ENCODE measurements at regions not wholly inside any gene's neighbourhood (a gene's known extent, or its start where the extent isn't known, plus 50 kb on each side); places are given as distances from the start of the nearest gene placed in this dataset.

DNA sequence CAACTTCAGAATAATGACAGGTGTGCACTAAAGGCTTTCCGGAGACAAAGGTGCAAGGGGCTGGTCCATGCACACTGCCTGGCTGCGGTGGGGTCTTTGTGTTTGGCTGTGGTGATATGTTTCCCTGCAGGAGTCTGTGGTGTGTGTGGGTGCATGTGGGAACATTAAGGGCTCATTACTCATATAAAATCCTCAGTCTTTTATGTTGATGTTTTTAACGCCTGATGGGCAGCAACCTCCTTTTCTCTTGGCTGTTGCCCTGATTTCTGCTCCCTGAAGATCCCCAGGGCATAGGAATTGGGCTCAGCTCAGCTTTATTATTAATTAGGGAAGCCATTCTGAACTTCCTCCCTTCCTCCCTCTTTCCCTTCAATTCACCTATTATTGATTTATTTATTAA lies 67.6 kb upstream of the SPAG17 start:
- Histone ChIP-seq H2AFZ (ENCODE audit: low read depth) (no peak overlapping the region), H4K20me1 (ENCODE audit: insufficient read depth) (no peaks in the 10 kb centered on the region), H3K79me2 (ENCODE audit: insufficient read depth, low read depth) (no peaks in the 10 kb centered on the region), H3K4me1 (ENCODE audit: low read depth, poor library complexity, severe bottlenecking) (no peaks in the 10 kb centered on the region), H3K4me3 (IDR thresholded peaks at IDR 0.05; ENCODE audit: insufficient read depth, low read depth, low read length) (no peak overlapping the region), H3K27me3 (ENCODE audit: insufficient read depth, low read depth) (no peaks in the 10 kb centered on the region), H3K4me2 (no peak overlapping the region), H3K27ac (no peak overlapping the region), H3K36me3 (ENCODE audit: insufficient read depth) (no peaks in the 10 kb centered on the region), H3K9ac (no peak overlapping the region)
- TF ChIP-seq, protein P1, sequence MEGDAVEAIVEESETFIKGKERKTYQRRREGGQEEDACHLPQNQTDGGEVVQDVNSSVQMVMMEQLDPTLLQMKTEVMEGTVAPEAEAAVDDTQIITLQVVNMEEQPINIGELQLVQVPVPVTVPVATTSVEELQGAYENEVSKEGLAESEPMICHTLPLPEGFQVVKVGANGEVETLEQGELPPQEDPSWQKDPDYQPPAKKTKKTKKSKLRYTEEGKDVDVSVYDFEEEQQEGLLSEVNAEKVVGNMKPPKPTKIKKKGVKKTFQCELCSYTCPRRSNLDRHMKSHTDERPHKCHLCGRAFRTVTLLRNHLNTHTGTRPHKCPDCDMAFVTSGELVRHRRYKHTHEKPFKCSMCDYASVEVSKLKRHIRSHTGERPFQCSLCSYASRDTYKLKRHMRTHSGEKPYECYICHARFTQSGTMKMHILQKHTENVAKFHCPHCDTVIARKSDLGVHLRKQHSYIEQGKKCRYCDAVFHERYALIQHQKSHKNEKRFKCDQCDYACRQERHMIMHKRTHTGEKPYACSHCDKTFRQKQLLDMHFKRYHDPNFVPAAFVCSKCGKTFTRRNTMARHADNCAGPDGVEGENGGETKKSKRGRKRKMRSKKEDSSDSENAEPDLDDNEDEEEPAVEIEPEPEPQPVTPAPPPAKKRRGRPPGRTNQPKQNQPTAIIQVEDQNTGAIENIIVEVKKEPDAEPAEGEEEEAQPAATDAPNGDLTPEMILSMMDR (conservative IDR thresholded peaks at IDR 0.05; ENCODE audit: low read depth, low read length): no peak

GRCh38 chr1:118250232-118250631 lies 65.2 kb upstream of the SPAG17 start:
- H3K36me3 ChIP-seq (ENCODE audit: insufficient read depth): no peaks in the 10 kb centered on the region
- H3K27me3 ChIP-seq (ENCODE audit: insufficient read depth, low read depth): no peaks in the 10 kb centered on the region
- H3K79me2 ChIP-seq (ENCODE audit: insufficient read depth, low read depth): no peaks in the 10 kb centered on the region
- no peaks in the 10 kb centered on the region for H4K20me1 ChIP-seq (ENCODE audit: insufficient read depth)
- no peak overlapping the region for H3K27ac ChIP-seq
- H3K4me1 ChIP-seq (ENCODE audit: low read depth, poor library complexity, severe bottlenecking): no peaks in the 10 kb centered on the region
- no peak overlapping the region for H3K9ac ChIP-seq
- no peak overlapping the region for H3K4me2 ChIP-seq
- no peak overlapping the region for H2AFZ ChIP-seq (ENCODE audit: low read depth)
- TF ChIP-seq, protein P1 (conservative IDR thresholded peaks at IDR 0.05; ENCODE audit: low read depth, low read length): no peak
- no peak overlapping the region for H3K4me3 ChIP-seq (IDR thresholded peaks at IDR 0.05; ENCODE audit: insufficient read depth, low read depth, low read length)

DNA sequence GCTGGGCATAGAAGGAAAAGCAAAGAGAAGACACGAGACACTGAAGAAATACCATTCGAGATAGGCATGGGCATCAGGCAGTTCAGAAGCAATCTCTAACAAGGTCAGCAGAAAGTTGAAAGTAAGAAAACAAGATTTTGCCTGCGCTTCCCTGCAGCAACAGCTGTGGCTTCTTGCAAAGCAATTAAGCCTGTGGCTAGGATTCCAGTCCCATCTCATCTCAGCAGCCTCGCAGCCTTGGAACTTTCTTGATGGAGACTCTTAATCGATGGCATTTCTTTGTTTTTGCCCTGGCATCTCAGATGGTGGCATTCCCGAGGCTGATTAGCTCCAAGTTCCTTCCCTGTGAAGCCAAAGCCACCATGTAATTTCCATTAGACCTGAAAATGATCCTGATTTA lies 64.6 kb upstream of the SPAG17 start:
- TF ChIP-seq, protein P1 (conservative IDR thresholded peaks at IDR 0.05; ENCODE audit: low read depth, low read length): no peak
- Histone ChIP-seq H3K4me3 (IDR thresholded peaks at IDR 0.05; ENCODE audit: insufficient read depth, low read depth, low read length) (no peak overlapping the region), H3K9ac (no peak overlapping the region), H2AFZ (ENCODE audit: low read depth) (no peak overlapping the region), H3K27me3 (ENCODE audit: insufficient read depth, low read depth) (no peaks in the 10 kb centered on the region), H3K4me1 (ENCODE audit: low read depth, poor library complexity, severe bottlenecking) (no peaks in the 10 kb centered on the region), H3K79me2 (ENCODE audit: insufficient read depth, low read depth) (no peaks in the 10 kb centered on the region), H3K36me3 (ENCODE audit: insufficient read depth) (no peaks in the 10 kb centered on the region), H3K27ac (no peak overlapping the region), H4K20me1 (ENCODE audit: insufficient read depth) (no peaks in the 10 kb centered on the region), H3K4me2 (no peak overlapping the region)

- no peak overlapping the region for H3K27ac ChIP-seq
- no peak overlapping the region for H3K4me3 ChIP-seq (IDR thresholded peaks at IDR 0.05; ENCODE audit: insufficient read depth, low read depth, low read length)
- H3K27me3 ChIP-seq (ENCODE audit: insufficient read depth, low read depth): no peaks in the 10 kb centered on the region
- no peaks in the 10 kb centered on the region for H3K4me1 ChIP-seq (ENCODE audit: low read depth, poor library complexity, severe bottlenecking)
- H4K20me1 ChIP-seq (ENCODE audit: insufficient read depth): no peaks in the 10 kb centered on the region
- TF ChIP-seq, protein P1 (conservative IDR thresholded peaks at IDR 0.05; ENCODE audit: low read depth, low read length): no peak
- no peaks in the 10 kb centered on the region for H3K79me2 ChIP-seq (ENCODE audit: insufficient read depth, low read depth)
- H3K9ac ChIP-seq: no peak overlapping the region
- no peak overlapping the region for H2AFZ ChIP-seq (ENCODE audit: low read depth)
- H3K4me2 ChIP-seq: no peak overlapping the region
- no peaks in the 10 kb centered on the region for H3K36me3 ChIP-seq (ENCODE audit: insufficient read depth)
These were observed 62.6 kb upstream of the SPAG17 start for GRCh38 chr1:118247593-118247992.
